Dendritic cell treated with granulocyte-macrophage colony-stimulating factor and Interleukin-4, amounts not matched to agents 40 ng/mL and 50 ng/mL, for 4 days (primary cell): ENCODE measurements at regions not wholly inside any gene's neighbourhood (a gene's known extent, or its start where the extent isn't known, plus 50 kb on each side); places are given as distances from the start of the nearest gene placed in this dataset.

Experiments used
- H3K27ac Mint-ChIP-seq: one replicate; pipeline ENCODE4 v1.8.0; 2022; ENCODE audit warnings: mild to moderate bottlenecking, mixed read lengths
- H3K27me3 Mint-ChIP-seq: one replicate; pipeline ENCODE4 v1.8.0; 2022; ENCODE audit warnings: mild to moderate bottlenecking, mixed read lengths
- H3K36me3 Mint-ChIP-seq: one replicate; pipeline ENCODE4 v1.8.0; 2022; ENCODE audit warnings: low read depth, mixed read lengths
- H3K4me1 Mint-ChIP-seq: one replicate; pipeline ENCODE4 v1.8.0; 2022; ENCODE audit warnings: low read depth, mixed read lengths
- H3K4me3 Mint-ChIP-seq: one replicate; pipeline ENCODE4 v1.8.0; 2022; ENCODE audit warnings: mild to moderate bottlenecking, moderate library complexity, mixed read lengths
- H3K9me3 Mint-ChIP-seq: one replicate; pipeline ENCODE4 v1.8.0; 2022; ENCODE audit warnings: mixed read lengths
- intact Hi-C: fragments of 100-400 bp; cut with micrococcal nuclease; formaldehyde crosslinking; loops from one replicate; pipeline ENCODE4 v1.15.0; 2022

- Mint-ChIP-seq H3K4me1 (peaks cover 16% of the 10 kb centered on the region), H3K36me3 (no peaks in the 10 kb centered on the region)
These were observed 262.6 kb upstream of the MAP3K1 start for GRCh38 chr5:56552612-56553268.

GRCh38 chr5:56550227-56550626, 265.1 kb upstream of the MAP3K1 start:
- H3K9me3 Mint-ChIP-seq = no peaks in the 10 kb centered on the region
- H3K36me3 Mint-ChIP-seq = no peaks in the 10 kb centered on the region
- peaks cover 27% of the 10 kb centered on the region for H3K4me1 Mint-ChIP-seq
- H3K27me3 Mint-ChIP-seq = no peaks in the 10 kb centered on the region
- intact Hi-C loops = no loop called here
- H3K27ac Mint-ChIP-seq = no peak overlapping the region
- H3K4me3 Mint-ChIP-seq = no peak overlapping the region

More at GRCh38 chr5:56552612-56553268, 262.6 kb upstream of the MAP3K1 start:
- no peak overlapping the region for H3K4me3 Mint-ChIP-seq
- no peaks in the 10 kb centered on the region for H3K9me3 Mint-ChIP-seq
- no peaks in the 10 kb centered on the region for H3K27me3 Mint-ChIP-seq
- intact Hi-C loops = no loop called here
- no peak overlapping the region for H3K27ac Mint-ChIP-seq

DNA sequence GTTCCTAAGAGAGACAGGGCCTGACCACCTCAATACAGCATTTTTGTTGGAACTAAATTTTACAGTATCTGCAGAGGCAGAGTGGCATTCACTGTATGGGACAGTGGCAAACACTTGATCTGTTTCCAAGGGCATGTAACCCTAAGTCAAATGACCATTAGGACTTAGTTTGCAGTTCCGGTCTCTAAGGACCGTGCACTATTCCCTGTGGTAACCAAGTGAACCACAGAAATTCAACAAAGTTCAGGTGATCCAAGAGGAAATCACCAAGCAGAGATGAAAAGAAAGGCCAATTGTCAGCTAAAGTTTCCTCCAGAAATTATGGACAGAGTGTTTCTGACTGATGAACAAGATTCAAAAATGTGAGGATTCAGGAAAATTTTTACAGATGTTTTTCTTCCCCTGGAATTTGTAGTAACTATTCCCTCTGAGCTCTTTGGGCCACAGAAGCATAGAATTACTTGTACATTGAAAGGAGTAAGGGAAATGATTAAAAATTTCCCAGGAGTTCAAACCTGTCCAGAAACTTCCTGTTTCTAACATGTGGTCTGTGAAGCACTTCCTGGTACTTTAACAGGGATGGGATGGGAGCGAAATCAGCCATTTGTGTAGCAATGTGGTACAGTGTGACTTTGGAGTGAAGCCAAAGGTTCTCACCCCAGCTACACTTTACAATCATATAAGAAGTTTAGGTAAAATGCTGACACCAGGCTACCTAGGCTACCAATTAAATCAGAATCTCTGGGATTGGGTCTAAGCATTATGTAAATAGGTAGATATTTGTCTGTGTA, 266.1 kb upstream of the MAP3K1 start:
- Mint-ChIP-seq H3K4me3 (no peak overlapping the region), H3K4me1 (peaks cover 36% of the 10 kb centered on the region), H3K27me3 (no peaks in the 10 kb centered on the region), H3K9me3 (no peaks in the 10 kb centered on the region), H3K36me3 (no peaks in the 10 kb centered on the region), H3K27ac (no peak overlapping the region)
- intact Hi-C loops = no loop called here

DNA sequence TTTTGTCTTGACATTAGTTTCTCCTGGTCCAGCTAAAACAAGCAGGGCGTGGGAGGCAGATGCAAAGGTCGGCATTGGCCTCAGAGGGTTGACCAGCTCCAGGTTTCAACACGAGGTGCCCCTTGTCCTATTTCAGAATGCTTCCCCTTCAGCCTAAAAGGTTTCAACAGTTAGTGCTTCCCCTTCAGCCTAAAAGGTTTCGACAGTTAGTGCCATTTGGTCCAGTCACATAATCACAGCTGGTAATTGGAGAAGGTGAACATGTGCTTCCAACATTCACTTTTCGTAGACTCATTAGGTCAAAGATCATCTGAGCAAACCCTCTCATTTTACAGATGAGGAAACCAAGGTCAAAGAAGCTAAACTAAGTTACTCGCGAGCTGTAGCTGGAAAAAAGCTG, 270.3 kb upstream of the MAP3K1 start:
- no peaks in the 10 kb centered on the region for H3K36me3 Mint-ChIP-seq
- H3K27ac Mint-ChIP-seq = no peak overlapping the region

GRCh38 chr5:56543441-56544388, 271.6 kb upstream of the MAP3K1 start:
- Mint-ChIP-seq H3K9me3 (no peaks in the 10 kb centered on the region), H3K27me3 (peaks cover 2% of the 10 kb centered on the region), H3K27ac (no peak overlapping the region), H3K4me3 (no peak overlapping the region), H3K36me3 (no peaks in the 10 kb centered on the region), H3K4me1 (peaks cover 30% of the 10 kb centered on the region)
- intact Hi-C loops = no loop called here

More for the DNA sequence above, 270.3 kb upstream of the MAP3K1 start:
- Mint-ChIP-seq H3K4me1 (peaks cover 28% of the 10 kb centered on the region), H3K4me3 (no peak overlapping the region), H3K9me3 (no peaks in the 10 kb centered on the region), H3K27me3 (peaks cover 2% of the 10 kb centered on the region)
- intact Hi-C loops = no loop called here

GRCh38 chr5:56540266-56540665, 275.1 kb upstream of the MAP3K1 start:
- Mint-ChIP-seq H3K27me3 (peaks cover 2% of the 10 kb centered on the region), H3K27ac (no peak overlapping the region), H3K9me3 (no peaks in the 10 kb centered on the region), H3K4me3 (no peak overlapping the region), H3K4me1 (peaks cover 19% of the 10 kb centered on the region), H3K36me3 (no peaks in the 10 kb centered on the region)
- intact Hi-C loops = no loop called here

DNA sequence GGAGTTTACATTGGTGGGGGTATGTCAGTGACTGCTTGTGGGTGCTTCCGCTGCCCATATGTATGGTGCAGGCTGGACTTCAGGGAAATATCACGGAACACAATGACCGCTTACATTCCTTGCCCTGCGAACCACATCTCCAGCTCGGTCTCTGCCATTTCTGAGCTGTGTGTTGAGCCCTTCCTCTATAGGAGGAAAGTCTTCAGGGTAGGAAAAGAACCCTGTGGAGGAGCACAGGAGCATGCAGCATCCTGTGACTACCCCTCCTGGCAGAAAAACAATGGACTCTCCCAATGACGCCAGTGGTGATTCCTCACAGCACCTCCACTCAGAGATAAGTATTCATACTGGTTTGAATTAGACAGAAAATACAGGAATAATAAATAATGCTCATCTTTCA, 276.8 kb upstream of the MAP3K1 start:
- H3K27ac Mint-ChIP-seq = no peak overlapping the region
- peaks cover 5% of the 10 kb centered on the region for H3K4me1 Mint-ChIP-seq
- no peaks in the 10 kb centered on the region for H3K9me3 Mint-ChIP-seq
- H3K36me3 Mint-ChIP-seq = no peaks in the 10 kb centered on the region
- intact Hi-C loops = no loop called here
- H3K4me3 Mint-ChIP-seq = no peak overlapping the region
- H3K27me3 Mint-ChIP-seq = peaks cover 4% of the 10 kb centered on the region

- H3K36me3 Mint-ChIP-seq = no peaks in the 10 kb centered on the region
- peaks cover 21% of the 10 kb centered on the region for H3K4me1 Mint-ChIP-seq
- no peaks in the 10 kb centered on the region for H3K9me3 Mint-ChIP-seq
- H3K27ac Mint-ChIP-seq = no peak overlapping the region
- peaks cover 4% of the 10 kb centered on the region for H3K27me3 Mint-ChIP-seq
- intact Hi-C loops = no loop called here
- no peak overlapping the region for H3K4me3 Mint-ChIP-seq
These were observed 280.0 kb upstream of the MAP3K1 start for GRCh38 chr5:56535347-56535746.

GRCh38 chr5:56534102-56534829, 281.1 kb upstream of the MAP3K1 start:
- Mint-ChIP-seq H3K27me3 (peaks cover 4% of the 10 kb centered on the region), H3K27ac (no peak overlapping the region), H3K4me1 (peaks cover 28% of the 10 kb centered on the region), H3K4me3 (no peak overlapping the region), H3K9me3 (no peaks in the 10 kb centered on the region), H3K36me3 (no peaks in the 10 kb centered on the region)
- intact Hi-C loops = no loop called here

DNA sequence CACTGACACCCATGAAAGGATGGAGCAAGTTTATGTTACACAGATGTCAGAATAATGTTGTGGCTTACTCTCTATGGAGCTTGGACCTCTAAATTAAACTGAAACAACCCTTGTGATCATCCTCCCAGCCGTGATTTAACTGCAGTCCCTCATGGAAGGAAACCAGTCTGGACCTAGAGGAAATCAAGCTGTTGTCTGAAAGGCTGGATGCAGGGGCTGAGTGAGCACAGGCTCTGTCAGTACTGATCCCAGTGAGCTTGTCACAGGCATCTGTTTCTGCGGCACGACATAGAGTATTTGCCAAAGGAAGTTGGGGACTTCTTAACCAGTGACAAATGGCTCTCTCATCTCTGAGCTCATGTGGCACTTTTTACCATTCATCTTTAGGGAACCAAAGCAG, 282.9 kb upstream of the MAP3K1 start:
- peaks cover 28% of the 10 kb centered on the region for H3K4me1 Mint-ChIP-seq
- H3K36me3 Mint-ChIP-seq = no peaks in the 10 kb centered on the region
- H3K27ac Mint-ChIP-seq = no peak overlapping the region
- H3K27me3 Mint-ChIP-seq = peaks cover 4% of the 10 kb centered on the region
- no peak overlapping the region for H3K4me3 Mint-ChIP-seq
- intact Hi-C loops = no loop called here
- no peaks in the 10 kb centered on the region for H3K9me3 Mint-ChIP-seq

- no peak overlapping the region for H3K4me3 Mint-ChIP-seq
- intact Hi-C loops = no loop called here
- no peak overlapping the region for H3K27ac Mint-ChIP-seq
- H3K9me3 Mint-ChIP-seq = no peaks in the 10 kb centered on the region
- no peaks in the 10 kb centered on the region for H3K36me3 Mint-ChIP-seq
- peaks cover 28% of the 10 kb centered on the region for H3K4me1 Mint-ChIP-seq
- H3K27me3 Mint-ChIP-seq = peaks cover 4% of the 10 kb centered on the region
These were observed 284.7 kb upstream of the MAP3K1 start for GRCh38 chr5:56530626-56531138.

- H3K27me3 Mint-ChIP-seq = peaks cover 4% of the 10 kb centered on the region
- no peaks in the 10 kb centered on the region for H3K9me3 Mint-ChIP-seq
- H3K4me3 Mint-ChIP-seq = no peak overlapping the region
- no peak overlapping the region for H3K27ac Mint-ChIP-seq
- peaks cover 31% of the 10 kb centered on the region for H3K4me1 Mint-ChIP-seq
- intact Hi-C loops = no loop called here
- H3K36me3 Mint-ChIP-seq = no peaks in the 10 kb centered on the region
These were observed 285.5 kb upstream of the MAP3K1 start for GRCh38 chr5:56529666-56530430.

GRCh38 chr5:56527174-56527573, 288.2 kb upstream of the MAP3K1 start:
- Mint-ChIP-seq H3K27me3 (peaks cover 2% of the 10 kb centered on the region), H3K4me1 (peaks cover 50% of the 10 kb centered on the region), H3K9me3 (no peaks in the 10 kb centered on the region), H3K27ac (no peak overlapping the region), H3K4me3 (no peak overlapping the region), H3K36me3 (no peaks in the 10 kb centered on the region)
- intact Hi-C loops = no loop called here
